ENCODE measurements at regions not wholly inside any gene's neighbourhood (a gene's known extent, or its start where the extent isn't known, plus 50 kb on each side); places are given as distances from the start of the nearest gene placed in this dataset.

- H3K27ac ChIP-seq (ENCODE audit: low read depth, low read length): no peak overlapping the region
- no peaks in the 10 kb centered on the region for H3K36me3 ChIP-seq (ENCODE audit: insufficient read depth, low read length)
- DNase-seq: no peak
- peaks cover 0 to 3% (median under 1%) of the 10 kb centered on the region in 5 donors for H3K9me3 Mint-ChIP-seq
- H3K9me3 ChIP-seq (ENCODE audit: low read length): no peaks in the 10 kb centered on the region
- H3K27me3 ChIP-seq (ENCODE audit: insufficient read depth, low read length, poor library complexity, severe bottlenecking): no peaks in the 10 kb centered on the region
- H3K4me3 ChIP-seq (ENCODE audit: low read length): no peak overlapping the region
- ChIA-PET POLR2A (no interaction called here), CTCF (no interaction called here)
- H3K36me3 Mint-ChIP-seq: no peaks in the 10 kb centered on the region
- H3K27ac Mint-ChIP-seq: no peak overlapping the region
- H3K4me1 Mint-ChIP-seq: no peaks in the 10 kb centered on the region
- no peaks in the 10 kb centered on the region for H3K4me1 ChIP-seq (ENCODE audit: insufficient read depth, low read length)
- H3K27me3 Mint-ChIP-seq: peaks cover 20 to 69% of the 10 kb centered on the region in 2 donors
- no peak overlapping the region for H3K4me3 Mint-ChIP-seq
Observed at GRCh38 chr15:39167164-39168058, 413.5 kb upstream of the THBS1 start.

- H3K4me3 ChIP-seq (ENCODE audit: low read length): no peak overlapping the region
- H3K36me3 ChIP-seq (ENCODE audit: insufficient read depth, low read length): no peaks in the 10 kb centered on the region
- Mint-ChIP-seq H3K4me1 (no peaks in the 10 kb centered on the region), H3K9me3 (peaks cover 0 to 2% (median 0%) of the 10 kb centered on the region in 5 donors), H3K4me3 (no peak overlapping the region), H3K27ac (peak overlapping the region in 1 of 8 donors; percentile 86), H3K27me3 (peaks cover 7 to 47% of the 10 kb centered on the region in 2 donors), H3K36me3 (no peaks in the 10 kb centered on the region)
- ChIA-PET CTCF (no interaction called here), POLR2A (no interaction called here)
- H3K27ac ChIP-seq (ENCODE audit: low read depth, low read length): no peak overlapping the region
- no peaks in the 10 kb centered on the region for H3K4me1 ChIP-seq (ENCODE audit: insufficient read depth, low read length)
- H3K9me3 ChIP-seq (ENCODE audit: low read length): no peaks in the 10 kb centered on the region
- DNase-seq: no peak
- H3K27me3 ChIP-seq (ENCODE audit: insufficient read depth, low read length, poor library complexity, severe bottlenecking): no peaks in the 10 kb centered on the region
Observed at GRCh38 chr15:39171944-39172368, 408.9 kb upstream of the THBS1 start.

GRCh38 chr15:39172380-39173281, 408.2 kb upstream of the THBS1 start:
- H3K9me3 ChIP-seq (ENCODE audit: low read length): no peaks in the 10 kb centered on the region
- no peaks in the 10 kb centered on the region for H3K36me3 ChIP-seq (ENCODE audit: insufficient read depth, low read length)
- Mint-ChIP-seq H3K4me1 (no peaks in the 10 kb centered on the region), H3K9me3 (peaks cover 0 to 2% (median 0%) of the 10 kb centered on the region in 5 donors), H3K4me3 (no peak overlapping the region), H3K27me3 (peaks cover 7 to 40% of the 10 kb centered on the region in 2 donors), H3K27ac (no peak overlapping the region), H3K36me3 (no peaks in the 10 kb centered on the region)
- POLR2A ChIA-PET: no interaction called here
- no peaks in the 10 kb centered on the region for H3K27me3 ChIP-seq (ENCODE audit: insufficient read depth, low read length, poor library complexity, severe bottlenecking)
- no peak overlapping the region for H3K27ac ChIP-seq (ENCODE audit: low read depth, low read length)
- H3K4me1 ChIP-seq (ENCODE audit: insufficient read depth, low read length): no peaks in the 10 kb centered on the region
- CTCF ChIA-PET: no interaction called here
- no peak overlapping the region for H3K4me3 ChIP-seq (ENCODE audit: low read length)
- DNase-seq: no peak

- H3K9me3 ChIP-seq (ENCODE audit: low read length): no peaks in the 10 kb centered on the region
- H3K36me3 Mint-ChIP-seq: no peaks in the 10 kb centered on the region
- no peaks in the 10 kb centered on the region for H3K27me3 ChIP-seq (ENCODE audit: insufficient read depth, low read length, poor library complexity, severe bottlenecking)
- H3K27ac Mint-ChIP-seq: no peak overlapping the region
- H3K27me3 Mint-ChIP-seq: peaks cover 10 to 36% of the 10 kb centered on the region in 2 donors
- no peak for DNase-seq
- H3K4me1 Mint-ChIP-seq: no peaks in the 10 kb centered on the region
- no peak overlapping the region for H3K27ac ChIP-seq (ENCODE audit: low read depth, low read length)
- CTCF ChIA-PET: no interaction called here
- peaks cover 0 to 2% (median 0%) of the 10 kb centered on the region in 5 donors for H3K9me3 Mint-ChIP-seq
- POLR2A ChIA-PET: no interaction called here
- no peak overlapping the region for H3K4me3 Mint-ChIP-seq
- no peak overlapping the region for H3K4me3 ChIP-seq (ENCODE audit: low read length)
- H3K4me1 ChIP-seq (ENCODE audit: insufficient read depth, low read length): no peaks in the 10 kb centered on the region
- H3K36me3 ChIP-seq (ENCODE audit: insufficient read depth, low read length): no peaks in the 10 kb centered on the region
Observed at GRCh38 chr15:39173426-39173825, 407.5 kb upstream of the THBS1 start.

- CTCF ChIA-PET: no interaction called here
- no peak overlapping the region for H3K27ac ChIP-seq (ENCODE audit: low read depth, low read length)
- no peaks in the 10 kb centered on the region for H3K36me3 ChIP-seq (ENCODE audit: insufficient read depth, low read length)
- H3K4me3 ChIP-seq (ENCODE audit: low read length): no peak overlapping the region
- H3K27me3 ChIP-seq (ENCODE audit: insufficient read depth, low read length, poor library complexity, severe bottlenecking): no peaks in the 10 kb centered on the region
- no peaks in the 10 kb centered on the region for H3K4me1 ChIP-seq (ENCODE audit: insufficient read depth, low read length)
- Mint-ChIP-seq H3K27me3 (peaks cover 10 to 32% of the 10 kb centered on the region in 2 donors), H3K27ac (no peak overlapping the region), H3K4me3 (no peak overlapping the region), H3K9me3 (peaks cover 0 to 2% (median 0%) of the 10 kb centered on the region in 5 donors), H3K36me3 (no peaks in the 10 kb centered on the region), H3K4me1 (no peaks in the 10 kb centered on the region)
- DNase-seq: no peak
- no peaks in the 10 kb centered on the region for H3K9me3 ChIP-seq (ENCODE audit: low read length)
- POLR2A ChIA-PET: no interaction called here
Observed at GRCh38 chr15:39174332-39174731, 406.5 kb upstream of the THBS1 start.

GRCh38 chr15:39176030-39176429, 404.8 kb upstream of the THBS1 start:
- ChIA-PET POLR2A (no interaction called here), CTCF (no interaction called here)
- Mint-ChIP-seq H3K36me3 (no peaks in the 10 kb centered on the region), H3K9me3 (peaks cover 0 to 3% (median 0%) of the 10 kb centered on the region in 5 donors), H3K4me3 (no peak overlapping the region), H3K4me1 (no peaks in the 10 kb centered on the region), H3K27ac (no peak overlapping the region), H3K27me3 (peaks cover 12 to 28% of the 10 kb centered on the region in 2 donors)
- DNase-seq: no peak
- H3K9me3 ChIP-seq (ENCODE audit: low read length): no peaks in the 10 kb centered on the region
- no peak overlapping the region for H3K4me3 ChIP-seq (ENCODE audit: low read length)
- no peak overlapping the region for H3K27ac ChIP-seq (ENCODE audit: low read depth, low read length)
- no peaks in the 10 kb centered on the region for H3K36me3 ChIP-seq (ENCODE audit: insufficient read depth, low read length)
- no peaks in the 10 kb centered on the region for H3K4me1 ChIP-seq (ENCODE audit: insufficient read depth, low read length)
- no peaks in the 10 kb centered on the region for H3K27me3 ChIP-seq (ENCODE audit: insufficient read depth, low read length, poor library complexity, severe bottlenecking)

- Mint-ChIP-seq H3K36me3 (no peaks in the 10 kb centered on the region), H3K9me3 (peaks cover 0 to 3% (median 0%) of the 10 kb centered on the region in 5 donors), H3K4me3 (no peak overlapping the region), H3K27ac (no peak overlapping the region), H3K4me1 (no peaks in the 10 kb centered on the region), H3K27me3 (peaks cover 6 to 24% of the 10 kb centered on the region in 2 donors)
- Histone ChIP-seq H3K4me3 (ENCODE audit: low read length) (no peak overlapping the region), H3K4me1 (ENCODE audit: insufficient read depth, low read length) (no peaks in the 10 kb centered on the region), H3K9me3 (ENCODE audit: low read length) (no peaks in the 10 kb centered on the region), H3K36me3 (ENCODE audit: insufficient read depth, low read length) (no peaks in the 10 kb centered on the region), H3K27ac (ENCODE audit: low read depth, low read length) (no peak overlapping the region), H3K27me3 (ENCODE audit: insufficient read depth, low read length, poor library complexity, severe bottlenecking) (peaks cover 3% of the 10 kb centered on the region)
- DNase-seq: no peak
- POLR2A ChIA-PET: no interaction called here
- CTCF ChIA-PET: no interaction called here
Observed at GRCh38 chr15:39177561-39177960, 403.3 kb upstream of the THBS1 start.

- Histone ChIP-seq H3K27ac (ENCODE audit: low read depth, low read length) (no peak overlapping the region), H3K4me3 (ENCODE audit: low read length) (no peak overlapping the region), H3K4me1 (ENCODE audit: insufficient read depth, low read length) (no peaks in the 10 kb centered on the region), H3K36me3 (ENCODE audit: insufficient read depth, low read length) (no peaks in the 10 kb centered on the region), H3K27me3 (ENCODE audit: insufficient read depth, low read length, poor library complexity, severe bottlenecking) (peaks cover 3% of the 10 kb centered on the region), H3K9me3 (ENCODE audit: low read length) (no peaks in the 10 kb centered on the region)
- no peak overlapping the region for H3K27ac Mint-ChIP-seq
- H3K27me3 Mint-ChIP-seq: peaks cover 9 to 11% of the 10 kb centered on the region in 2 donors
- no peak overlapping the region for H3K4me3 Mint-ChIP-seq
- no peaks in the 10 kb centered on the region for H3K36me3 Mint-ChIP-seq
- ChIA-PET POLR2A (no interaction called here), CTCF (no interaction called here)
- DNase-seq: no peak
- H3K9me3 Mint-ChIP-seq: peaks cover 0 to 3% (median 0%) of the 10 kb centered on the region in 5 donors
- H3K4me1 Mint-ChIP-seq: no peaks in the 10 kb centered on the region
Observed at GRCh38 chr15:39180030-39180429, 400.8 kb upstream of the THBS1 start.
